HepG2 (cell line): ENCODE measurements at regions not wholly inside any gene's neighbourhood (a gene's known extent, or its start where the extent isn't known, plus 50 kb on each side); places are given as distances from the start of the nearest gene placed in this dataset.
A peak's percentile ranks its signal among the peaks of the same experiment; 100 is the strongest.

Experiments
- ATAC-seq: fragments of 200-7000 bp; cut with Tn5 transposase; 3 replicates; pipeline ENCODE4 v1.9.1; 2020; ENCODE audit warnings: mild to moderate bottlenecking, moderate library complexity
- BruUV-seq: library from RNA; stranded (reverse); fragments of 400-500 nt; replicated peaks from 2 replicates; lab custom pipeline; 2021; lab: Mats Ljungman, UMichigan
- CTCF ChIA-PET: fragments of 300-600 bp; formaldehyde crosslinking; extraction: SDS; loops from one replicate; lab custom pipeline; 2021; ENCODE audit warnings: low total read pairs, inconsistent platforms, low intra/inter-chr PET ratio; lab: Yijun Ruan, JAX
- POLR2A ChIA-PET: fragments of 350-600 bp; sonication (Branson Sonifier 250); formaldehyde crosslinking; loops from one replicate; lab custom pipeline; 2020; ENCODE audit warnings: antibody characterized with exemption, inconsistent platforms; lab: Yijun Ruan, JAX
- DNase-seq: peaks from one replicate; pipeline ENCODE4 v3.0.0-alpha.2; 2015; ENCODE audit warnings: low spot score
- FAIRE-seq: peaks from 3 replicates; lab custom pipeline; 2011; peaks lifted over from hg19 to GRCh38; lab: Jason Lieb, UNC
- H2AFZ ChIP-seq: one replicate; pipeline ENCODE4 v1.6.1; 2011; ENCODE audit warnings: low read length, inconsistent platforms
- H3K27ac ChIP-seq: fragments of 300-600 bp; 3 replicates; pipeline ENCODE4 v1.8.0; 2011; ENCODE audit warnings: mixed run types, mild to moderate bottlenecking, mixed read lengths, low read length, inconsistent platforms; ENCODE audit not compliant: insufficient read depth; ENCODE audit errors: extremely low read length
- H3K27me3 ChIP-seq, 2 experiments: fragments of 200-600 bp in 1 of 2; 2 replicates in 1 of 2; 3 replicates in 1 of 2; pipeline versions ENCODE4 v1.6.0 to v1.8.0; 2011; ENCODE audit warnings: low read length in 2 of 2, mild to moderate bottlenecking in 2 of 2, moderate library complexity in 2 of 2, inconsistent platforms in 1 of 2; ENCODE audit not compliant: insufficient read depth in 2 of 2, control insufficient read depth in 1 of 2
- H3K36me3 ChIP-seq, 2 experiments: fragments of 200-600 bp in 1 of 2; replicated peaks in 1 of 2; 2 replicates in 1 of 2; 3 replicates in 1 of 2; pipeline versions ENCODE4 v1.5.1 to v1.8.0; 2011; ENCODE audit warnings: low read length in 2 of 2, inconsistent platforms in 1 of 2; ENCODE audit not compliant: insufficient read depth in 2 of 2, control insufficient read depth in 1 of 2
- H3K4me1 ChIP-seq: 2 replicates; pipeline ENCODE4 v1.5.1; 2012; ENCODE audit warnings: low read length, inconsistent platforms; ENCODE audit not compliant: insufficient read depth
- H3K4me2 ChIP-seq: 2 replicates; pipeline ENCODE4 v1.6.0; 2011; ENCODE audit warnings: low read depth, low read length, inconsistent platforms
- H3K4me3 ChIP-seq, 3 experiments: fragments of 200-600 bp in 1 of 3; sonication (generic), shearing (Covaris generic) in 1 of 3; replicated peaks in 1 of 3; 2 replicates each; pipeline ENCODE4 v1.5.1; 2011 to 2016; ENCODE audit warnings: low read length in 3 of 3, inconsistent platforms in 2 of 3, low read depth in 2 of 3, mild to moderate bottlenecking in 2 of 3, control low read depth in 1 of 3, mixed read lengths in 1 of 3; ENCODE audit not compliant: insufficient read depth in 1 of 3
- H3K79me2 ChIP-seq: one replicate; pipeline ENCODE4 v1.6.1; 2011; ENCODE audit warnings: low read length, inconsistent platforms; ENCODE audit not compliant: insufficient read depth
- H3K9ac ChIP-seq: 2 replicates; pipeline ENCODE4 v1.6.0; 2011; ENCODE audit warnings: mild to moderate bottlenecking, low read depth, low read length, inconsistent platforms; ENCODE audit not compliant: insufficient read depth
- H3K9me3 ChIP-seq: 2 replicates; pipeline ENCODE4 v1.5.1; 2012; ENCODE audit warnings: mild to moderate bottlenecking, low read length
- H4K20me1 ChIP-seq: 2 replicates; pipeline ENCODE4 v1.6.0; 2011; ENCODE audit warnings: inconsistent platforms, mild to moderate bottlenecking, low read length, moderate library complexity; ENCODE audit not compliant: insufficient read depth
- ARID2 ChIP-seq: sonication (generic); formaldehyde crosslinking; IDR thresholded peaks from 2 replicates; pipeline ENCODE4 v1.8.1; 2022; ENCODE audit warnings: mild to moderate bottlenecking, missing genetic modification reagents, borderline replicate concordance
- CC2D1A ChIP-seq: sonication (generic); formaldehyde crosslinking; IDR thresholded peaks from 2 replicates; pipeline ENCODE4 v1.8.1; 2023; ENCODE audit warnings: mild to moderate bottlenecking, missing genetic modification reagents
- FLYWCH1 ChIP-seq: sonication (generic); formaldehyde crosslinking; IDR thresholded peaks from 2 replicates; pipeline ENCODE4 v1.8.1; 2023; ENCODE audit warnings: mild to moderate bottlenecking, missing genetic modification reagents
- KDM2A ChIP-seq: sonication (generic); formaldehyde crosslinking; IDR thresholded peaks from 2 replicates; pipeline ENCODE4 v1.4.0; 2020; ENCODE audit warnings: low read depth, missing genetic modification reagents, borderline replicate concordance
- MAFK ChIP-seq, 2 experiments: IDR thresholded peaks in 1 of 2; conservative IDR thresholded peaks in 1 of 2; 2 replicates each; pipeline ENCODE4 v1.6.1; 2011; ENCODE audit warnings: improper control_type of control experiment in 2 of 2, low read length in 2 of 2
- RXRB ChIP-seq: IDR thresholded peaks from 2 replicates; pipeline ENCODE4 v1.6.1; 2016; ENCODE audit warnings: borderline replicate concordance, missing genetic modification reagents, missing compliant biosample characterization
- SIN3B ChIP-seq: fragments of 150-350 bp; IDR thresholded peaks from 2 replicates; pipeline ENCODE4 v1.6.1; 2014; ENCODE audit warnings: low read length
- THAP11 ChIP-seq: IDR thresholded peaks from 2 replicates; pipeline ENCODE4 v1.6.1; 2016; ENCODE audit warnings: missing biosample characterization, missing genetic modification reagents
- TIGD3 ChIP-seq: sonication (generic); formaldehyde crosslinking; IDR thresholded peaks from 2 replicates; pipeline ENCODE4 v1.5.1; 2020; ENCODE audit warnings: mild to moderate bottlenecking, missing genetic modification reagents, borderline replicate concordance
- TMF1 ChIP-seq: sonication (generic); formaldehyde crosslinking; IDR thresholded peaks from 2 replicates; pipeline ENCODE4 v1.8.1; 2022; ENCODE audit warnings: low read depth, missing genetic modification reagents
- ZC3H13 ChIP-seq: sonication (generic); formaldehyde crosslinking; IDR thresholded peaks from 2 replicates; pipeline ENCODE4 v1.8.1; 2023; ENCODE audit warnings: mild to moderate bottlenecking, missing genetic modification reagents, moderate library complexity
- ZFP82 ChIP-seq: sonication (generic); formaldehyde crosslinking; IDR thresholded peaks from 2 replicates; pipeline ENCODE4 v1.5.1; 2020; ENCODE audit warnings: mild to moderate bottlenecking, missing genetic modification reagents, borderline replicate concordance
- ZNF282 ChIP-seq: fragments of 450-650 bp; IDR thresholded peaks from 2 replicates; pipeline ENCODE4 v1.6.1; 2018; ENCODE audit not compliant: partially characterized antibody
- ZNF382 ChIP-seq: sonication (generic); formaldehyde crosslinking; IDR thresholded peaks from 2 replicates; pipeline ENCODE4 v1.5.0; 2020; ENCODE audit warnings: missing genetic modification reagents, mild to moderate bottlenecking, borderline replicate concordance
- ZNF549 ChIP-seq: sonication (generic); formaldehyde crosslinking; IDR thresholded peaks from 2 replicates; pipeline ENCODE4 v1.5.0; 2020; ENCODE audit warnings: missing genetic modification reagents
- ZNF790 ChIP-seq: sonication (generic); formaldehyde crosslinking; IDR thresholded peaks from 2 replicates; pipeline ENCODE4 v1.8.0; 2022; ENCODE audit warnings: missing genetic modification reagents, mild to moderate bottlenecking, borderline replicate concordance
- WGBS: methylation state at CpG from one replicate; pipeline ENCODE4 v1.1.6; 2017; ENCODE audit warnings: low lambda C conversion rate; 5-methylcytosine and 5-hydroxymethylcytosine counted together
- in situ Hi-C: cut with HindIII; loops from 2 replicates; pipeline ENCODE4 v1.10.0; 2017; ENCODE audit warnings: low pct_unique_long_range_greater_than_20kb; ENCODE audit not compliant: extremely low pct_ligation_motif_present
- intact Hi-C: fragments of 100-400 bp; cut with micrococcal nuclease; formaldehyde crosslinking; loops from one replicate; pipeline ENCODE4 v1.10.0; 2022; ENCODE audit not compliant: unreplicated experiment
- TF ChIP-seq, protein P1 (sequence below): IDR thresholded peaks from 2 replicates; pipeline ENCODE4 v1.6.1; 2012; ENCODE audit warnings: inconsistent platforms
- TF ChIP-seq, protein P2 (sequence below): sonication (generic); formaldehyde crosslinking; IDR thresholded peaks from 2 replicates; pipeline ENCODE4 v1.4.0; 2020; ENCODE audit warnings: missing genetic modification reagents

- WGBS = 18% methylated on average over 5 of the region's 5 CpGs
- no peak for DNase-seq
- POLR2A ChIA-PET = no interaction called here
- BruUV-seq = no TSS peak
- no peak overlapping the region for H2AFZ ChIP-seq
- no peak overlapping the region for H3K27ac ChIP-seq
- H3K4me2 ChIP-seq = no peak overlapping the region
- ATAC-seq = no peak
- TF ChIP-seq TIGD3 (CRISPR knock-in tag) = no peak
- TF ChIP-seq MAFK (conservative IDR thresholded peaks at IDR 0.05 in 1 of 2, IDR thresholded peaks at IDR 0.05 in 1 of 2; ENCODE audit: low read length in 2 of 2) = peak in 1 of 2 experiments; percentile 45; a peak in 3 of 4 replicates
- TF ChIP-seq, all 625 proteins: peak for 1
- in situ Hi-C loops (no loop called here), intact Hi-C loops (no loop called here)
- Histone ChIP-seq H3K9ac (no peak overlapping the region), H4K20me1 (no peaks in the 10 kb centered on the region), H3K4me3 (no peak overlapping the region), H3K79me2 (no peaks in the 10 kb centered on the region), H3K9me3 (no peaks in the 10 kb centered on the region), H3K27me3 (peaks cover 9 to 69% of the 10 kb centered on the region in 2 experiments), H3K36me3 (no peaks in the 10 kb centered on the region), H3K4me1 (no peaks in the 10 kb centered on the region)
- CTCF ChIA-PET = no interaction called here
- FAIRE-seq = no peak
Measured at GRCh38 chr6:44534291-44534690, 146.8 kb downstream of the CDC5L start.

DNA sequence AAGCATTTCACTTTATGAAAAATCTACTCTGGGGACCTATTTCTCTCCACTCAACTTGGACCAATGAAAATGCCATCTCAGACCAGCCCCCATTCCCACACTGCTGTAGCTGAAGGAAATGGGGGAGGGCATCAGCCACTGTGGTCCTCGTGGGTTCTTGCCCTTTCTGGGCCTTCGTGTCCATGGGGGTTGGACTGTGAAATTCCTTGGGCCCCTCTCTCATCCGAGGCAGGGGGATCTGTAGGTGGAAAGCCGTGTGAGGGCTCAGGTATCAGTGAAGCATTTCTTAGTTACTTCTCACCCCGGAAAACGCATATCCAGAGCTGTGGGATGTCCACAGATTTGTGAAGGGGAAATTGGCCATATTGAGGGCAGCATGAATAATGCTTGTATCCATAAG is 147.9 kb downstream of the CDC5L start:
- POLR2A ChIA-PET = no interaction called here
- FAIRE-seq = no peak
- no peak for TF ChIP-seq ZC3H13
- TF ChIP-seq ZNF549 (CRISPR knock-in tag) = no peak
- no peak for TF ChIP-seq FLYWCH1 (CRISPR knock-in tag)
- TF ChIP-seq ARID2 = no peak
- TF ChIP-seq TMF1 (CRISPR knock-in tag) = no peak
- TF ChIP-seq SIN3B = no peak
- TF ChIP-seq THAP11 (CRISPR knock-in tag) = no peak
- TF ChIP-seq KDM2A (CRISPR knock-in tag) = no peak
- TF ChIP-seq ZNF790 (CRISPR knock-in tag) = no peak
- TF ChIP-seq CC2D1A (CRISPR knock-in tag) = no peak
- TF ChIP-seq, protein P1, sequence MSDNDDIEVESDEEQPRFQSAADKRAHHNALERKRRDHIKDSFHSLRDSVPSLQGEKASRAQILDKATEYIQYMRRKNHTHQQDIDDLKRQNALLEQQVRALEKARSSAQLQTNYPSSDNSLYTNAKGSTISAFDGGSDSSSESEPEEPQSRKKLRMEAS = no peak
- no peak for TF ChIP-seq ZFP82 (CRISPR knock-in tag)
- no peak for TF ChIP-seq ZNF382
- TF ChIP-seq, protein P2, sequence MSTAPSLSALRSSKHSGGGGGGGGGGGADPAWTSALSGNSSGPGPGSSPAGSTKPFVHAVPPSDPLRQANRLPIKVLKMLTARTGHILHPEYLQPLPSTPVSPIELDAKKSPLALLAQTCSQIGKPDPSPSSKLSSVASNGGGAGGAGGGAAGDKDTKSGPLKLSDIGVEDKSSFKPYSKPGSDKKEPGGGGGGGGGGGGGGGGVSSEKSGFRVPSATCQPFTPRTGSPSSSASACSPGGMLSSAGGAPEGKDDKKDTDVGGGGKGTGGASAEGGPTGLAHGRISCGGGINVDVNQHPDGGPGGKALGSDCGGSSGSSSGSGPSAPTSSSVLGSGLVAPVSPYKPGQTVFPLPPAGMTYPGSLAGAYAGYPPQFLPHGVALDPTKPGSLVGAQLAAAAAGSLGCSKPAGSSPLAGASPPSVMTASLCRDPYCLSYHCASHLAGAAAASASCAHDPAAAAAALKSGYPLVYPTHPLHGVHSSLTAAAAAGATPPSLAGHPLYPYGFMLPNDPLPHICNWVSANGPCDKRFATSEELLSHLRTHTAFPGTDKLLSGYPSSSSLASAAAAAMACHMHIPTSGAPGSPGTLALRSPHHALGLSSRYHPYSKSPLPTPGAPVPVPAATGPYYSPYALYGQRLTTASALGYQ (CRISPR knock-in tag) = no peak
- TF ChIP-seq RXRB (CRISPR knock-in tag) = no peak
- no peak for TF ChIP-seq ZNF282

More for the DNA sequence above, 147.9 kb downstream of the CDC5L start:
- no peak for DNase-seq
- no peak overlapping the region for H3K4me3 ChIP-seq
- in situ Hi-C loops = no loop called here
- no peaks in the 10 kb centered on the region for H3K36me3 ChIP-seq
- BruUV-seq = no TSS peak
- no peak for ATAC-seq
- no peak overlapping the region for H2AFZ ChIP-seq
- CTCF ChIA-PET = no interaction called here
- no peaks in the 10 kb centered on the region for H3K79me2 ChIP-seq
- H3K4me2 ChIP-seq = no peak overlapping the region
- WGBS = 5% methylated on average over 6 of the region's 6 CpGs
- H3K9ac ChIP-seq = no peak overlapping the region
- H3K27ac ChIP-seq = no peak overlapping the region
- intact Hi-C loops = no loop called here
- no peaks in the 10 kb centered on the region for H3K9me3 ChIP-seq
- no peaks in the 10 kb centered on the region for H4K20me1 ChIP-seq
- H3K4me1 ChIP-seq = no peaks in the 10 kb centered on the region
- peaks cover 9 to 62% of the 10 kb centered on the region in 2 experiments for H3K27me3 ChIP-seq
